ENCODE measurements at regions not wholly inside any gene's neighbourhood (a gene's known extent, or its start where the extent isn't known, plus 50 kb on each side); places are given as distances from the start of the nearest gene placed in this dataset.
A peak's percentile ranks its signal among the peaks of the same experiment; 100 is the strongest.

- Histone ChIP-seq H3K36me3 (replicated peaks) (no peaks in the 10 kb centered on the region), H3K4me3 (no peak overlapping the region), H3K27me3 (ENCODE audit: low read depth) (peaks cover 11% of the 10 kb centered on the region), H3K9me3 (no peaks in the 10 kb centered on the region), H3K4me1 (no peaks in the 10 kb centered on the region)
- in situ Hi-C loops (cut with MboI; ENCODE audit: low sequenced_read_pairs): no loop called here
- DNase-seq (ENCODE audit: low spot score in 2 of 2): no peak
These were observed 208.7 kb downstream of the LMX1A start for GRCh38 chr1:165147799-165148198.

DNA sequence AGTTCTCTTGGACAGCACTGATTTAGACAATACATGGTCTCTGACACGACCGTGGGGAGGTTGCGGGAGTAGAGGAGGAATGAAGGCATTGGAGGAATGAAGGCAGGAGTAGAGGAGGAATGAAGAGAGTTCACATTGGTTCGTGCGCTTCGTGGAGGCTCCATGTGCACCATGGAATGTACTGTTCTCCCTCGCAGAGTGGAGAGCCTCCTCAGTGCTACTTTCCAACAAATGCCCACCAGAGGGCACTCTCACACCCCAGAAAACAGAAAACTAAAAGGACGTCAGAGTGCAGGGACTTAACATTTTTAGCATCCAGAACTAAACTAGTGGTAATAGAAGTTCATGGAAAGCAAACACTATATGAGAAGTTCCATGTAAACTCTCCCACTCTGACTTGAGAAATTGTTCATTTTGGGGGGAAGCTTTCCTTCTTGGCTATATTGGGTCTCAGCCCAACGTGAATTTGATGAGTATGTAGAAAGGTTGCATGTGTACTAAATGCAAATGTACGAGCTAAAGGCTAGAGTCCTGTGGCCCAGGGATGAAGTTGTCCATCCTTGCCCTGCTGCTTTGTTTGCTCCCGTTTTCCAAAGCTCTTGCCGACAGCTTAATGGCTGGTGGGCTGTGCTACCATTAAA is 211.6 kb downstream of the LMX1A start:
- H3K4me3 ChIP-seq: no peak overlapping the region
- H3K4me1 ChIP-seq: no peaks in the 10 kb centered on the region
- in situ Hi-C loops (cut with MboI; ENCODE audit: low sequenced_read_pairs): no loop called here
- peak; percentile 55 to 71 for DNase-seq (ENCODE audit: low spot score in 2 of 2)
- H3K27me3 ChIP-seq (ENCODE audit: low read depth): peaks cover 11% of the 10 kb centered on the region
- H3K9me3 ChIP-seq: no peaks in the 10 kb centered on the region
- no peaks in the 10 kb centered on the region for H3K36me3 ChIP-seq (replicated peaks)

GRCh38 chr1:165143437-165144065 is 213.0 kb downstream of the LMX1A start:
- Histone ChIP-seq H3K27me3 (ENCODE audit: low read depth) (peaks cover 15% of the 10 kb centered on the region), H3K4me1 (no peaks in the 10 kb centered on the region), H3K4me3 (no peak overlapping the region), H3K36me3 (replicated peaks) (no peaks in the 10 kb centered on the region), H3K9me3 (no peaks in the 10 kb centered on the region)
- DNase-seq (ENCODE audit: low spot score in 2 of 2): peak in 1 of 2 experiments; percentile 53
- in situ Hi-C loops (cut with MboI; ENCODE audit: low sequenced_read_pairs): no loop called here

DNA sequence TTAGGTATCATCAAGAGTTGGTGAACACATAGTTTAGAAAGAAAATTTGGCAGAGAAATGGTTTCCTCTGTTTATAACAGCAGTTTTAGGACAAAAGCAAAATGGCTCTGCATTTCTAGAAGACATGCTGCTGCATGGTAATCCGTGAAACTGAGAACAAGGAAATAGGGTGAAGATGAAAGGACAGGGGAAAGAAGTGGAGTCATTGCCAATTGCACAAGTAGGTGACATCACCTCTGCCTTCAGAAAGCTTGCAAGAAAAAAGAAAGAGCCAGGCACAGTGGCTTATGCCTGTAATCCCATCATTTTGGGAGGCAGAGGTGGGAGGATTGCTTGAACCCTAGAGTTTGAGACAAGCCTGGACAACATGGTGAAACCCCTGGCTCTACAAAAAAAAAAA is 217.6 kb downstream of the LMX1A start:
- no peaks in the 10 kb centered on the region for H3K36me3 ChIP-seq (replicated peaks)
- no peak for DNase-seq (ENCODE audit: low spot score in 2 of 2)
- no peaks in the 10 kb centered on the region for H3K4me1 ChIP-seq
- H3K27me3 ChIP-seq (ENCODE audit: low read depth): peaks cover 17% of the 10 kb centered on the region
- H3K4me3 ChIP-seq: no peak overlapping the region
- in situ Hi-C loops (cut with MboI; ENCODE audit: low sequenced_read_pairs): loop anchor here (10.0 kb wide), 2 partner anchors 226 to 456 kb away; no protein-coding TSS in a partner anchor
- no peaks in the 10 kb centered on the region for H3K9me3 ChIP-seq

- peaks cover 22% of the 10 kb centered on the region for H3K27me3 ChIP-seq (ENCODE audit: low read depth)
- in situ Hi-C loops (cut with MboI; ENCODE audit: low sequenced_read_pairs): loop anchor here (10.0 kb wide), 2 partner anchors 227 to 457 kb away; no protein-coding TSS in a partner anchor
- H3K4me3 ChIP-seq: no peak overlapping the region
- H3K36me3 ChIP-seq (replicated peaks): no peaks in the 10 kb centered on the region
- H3K4me1 ChIP-seq: no peaks in the 10 kb centered on the region
- no peaks in the 10 kb centered on the region for H3K9me3 ChIP-seq
- DNase-seq (ENCODE audit: low spot score in 2 of 2): no peak
These were observed 218.8 kb downstream of the LMX1A start for GRCh38 chr1:165137551-165138316.

DNA sequence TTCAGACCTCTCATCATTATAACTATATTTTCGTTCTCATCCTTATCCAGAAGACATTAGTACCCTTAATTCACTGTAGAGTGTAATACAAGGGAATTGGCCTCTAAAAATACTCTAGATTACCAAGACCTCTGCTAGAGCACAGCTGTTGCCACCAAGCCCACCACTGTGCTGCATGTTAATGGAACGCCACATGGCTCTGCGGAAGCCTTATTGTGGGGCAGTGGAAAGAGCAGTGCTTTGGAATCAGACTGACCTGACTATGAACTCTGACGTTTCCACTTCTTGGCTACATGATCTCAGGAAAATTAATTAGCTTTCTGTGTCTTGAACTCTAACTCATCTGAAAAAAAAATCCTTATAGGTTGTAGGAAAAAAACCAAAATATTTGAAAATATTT is 222.1 kb downstream of the LMX1A start:
- no peaks in the 10 kb centered on the region for H3K4me1 ChIP-seq
- H3K27me3 ChIP-seq (ENCODE audit: low read depth): peaks cover 26% of the 10 kb centered on the region
- in situ Hi-C loops (cut with MboI; ENCODE audit: low sequenced_read_pairs): loop anchor here (10.0 kb wide), 2 partner anchors 230 to 460 kb away; no protein-coding TSS in a partner anchor
- H3K4me3 ChIP-seq: no peak overlapping the region
- no peaks in the 10 kb centered on the region for H3K36me3 ChIP-seq (replicated peaks)
- H3K9me3 ChIP-seq: no peaks in the 10 kb centered on the region
- DNase-seq (ENCODE audit: low spot score in 2 of 2): no peak

- H3K4me3 ChIP-seq: no peak overlapping the region
- H3K9me3 ChIP-seq: no peaks in the 10 kb centered on the region
- H3K27me3 ChIP-seq (ENCODE audit: low read depth): peaks cover 38% of the 10 kb centered on the region
- no peaks in the 10 kb centered on the region for H3K36me3 ChIP-seq (replicated peaks)
- no peaks in the 10 kb centered on the region for H3K4me1 ChIP-seq
- DNase-seq (ENCODE audit: low spot score in 2 of 2): peak; percentile 38 to 81
- in situ Hi-C loops (cut with MboI; ENCODE audit: low sequenced_read_pairs): loop anchor here (10.0 kb wide), 2 partner anchors 235 to 465 kb away; no protein-coding TSS in a partner anchor
These were observed 226.8 kb downstream of the LMX1A start for GRCh38 chr1:165129568-165130164.

DNA sequence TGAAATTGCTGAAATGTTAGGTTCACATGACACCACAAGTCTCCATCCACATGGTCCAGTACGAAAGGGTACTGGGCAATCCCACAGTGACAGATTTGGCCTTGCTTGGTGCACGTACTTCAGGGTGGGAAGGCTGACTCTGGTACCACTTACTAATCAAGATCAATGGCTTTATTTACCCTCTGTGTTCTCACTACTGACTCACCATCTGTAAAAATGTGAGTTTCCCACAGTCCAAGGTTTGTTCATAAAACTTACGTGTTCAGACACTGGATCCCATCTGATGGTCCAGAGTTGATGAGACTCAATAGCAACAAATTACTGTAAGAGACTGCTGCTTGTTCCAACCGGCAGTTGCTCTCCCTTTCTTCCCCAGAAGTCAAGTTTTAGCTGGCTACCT is 231.7 kb downstream of the LMX1A start:
- Histone ChIP-seq H3K9me3 (no peaks in the 10 kb centered on the region), H3K36me3 (replicated peaks) (no peaks in the 10 kb centered on the region), H3K4me1 (no peaks in the 10 kb centered on the region), H3K4me3 (no peak overlapping the region), H3K27me3 (ENCODE audit: low read depth) (peaks cover 34% of the 10 kb centered on the region)
- in situ Hi-C loops (cut with MboI; ENCODE audit: low sequenced_read_pairs): loop anchor here (25.0 kb wide), 1 partner anchor 88 kb away; no protein-coding TSS in a partner anchor
- DNase-seq (ENCODE audit: low spot score in 2 of 2): no peak

GRCh38 chr1:165119086-165119485 is 237.4 kb downstream of the LMX1A start:
- H3K4me1 ChIP-seq: no peaks in the 10 kb centered on the region
- in situ Hi-C loops (cut with MboI; ENCODE audit: low sequenced_read_pairs): loop anchor here (10.0 to 25.0 kb wide), 2 partner anchors 93 to 466 kb away; no protein-coding TSS in a partner anchor
- DNase-seq (ENCODE audit: low spot score in 2 of 2): no peak

GRCh38 chr1:165117482-165117881 is 239.0 kb downstream of the LMX1A start:
- peaks cover 16% of the 10 kb centered on the region; the same call in 1 of the 2 replicates for H3K27me3 ChIP-seq (ENCODE audit: low read depth)
- H3K4me1 ChIP-seq: no peaks in the 10 kb centered on the region
- H3K4me3 ChIP-seq: no peak overlapping the region
- in situ Hi-C loops (cut with MboI; ENCODE audit: low sequenced_read_pairs): loop anchor here (10.0 to 25.0 kb wide), 2 partner anchors 95 to 467 kb away; no protein-coding TSS in a partner anchor
- DNase-seq (ENCODE audit: low spot score in 2 of 2): no peak
- H3K36me3 ChIP-seq (replicated peaks): no peaks in the 10 kb centered on the region
- H3K9me3 ChIP-seq: no peaks in the 10 kb centered on the region

More at GRCh38 chr1:165119086-165119485, 237.4 kb downstream of the LMX1A start:
- Histone ChIP-seq H3K36me3 (replicated peaks) (no peaks in the 10 kb centered on the region), H3K9me3 (no peaks in the 10 kb centered on the region), H3K27me3 (ENCODE audit: low read depth) (peaks cover 24% of the 10 kb centered on the region; the same call in 1 of the 2 replicates), H3K4me3 (no peak overlapping the region)

- H3K27me3 ChIP-seq (ENCODE audit: low read depth): peaks cover 16% of the 10 kb centered on the region; the same call in 1 of the 2 replicates
- no peak for DNase-seq (ENCODE audit: low spot score in 2 of 2)
- no peaks in the 10 kb centered on the region for H3K9me3 ChIP-seq
- H3K4me1 ChIP-seq: no peaks in the 10 kb centered on the region
- in situ Hi-C loops (cut with MboI; ENCODE audit: low sequenced_read_pairs): loop anchor here (10.0 to 25.0 kb wide), 2 partner anchors 96 to 468 kb away; no protein-coding TSS in a partner anchor
- H3K36me3 ChIP-seq (replicated peaks): no peaks in the 10 kb centered on the region
- H3K4me3 ChIP-seq: no peak overlapping the region
These were observed 239.8 kb downstream of the LMX1A start for GRCh38 chr1:165116732-165117131.

DNA sequence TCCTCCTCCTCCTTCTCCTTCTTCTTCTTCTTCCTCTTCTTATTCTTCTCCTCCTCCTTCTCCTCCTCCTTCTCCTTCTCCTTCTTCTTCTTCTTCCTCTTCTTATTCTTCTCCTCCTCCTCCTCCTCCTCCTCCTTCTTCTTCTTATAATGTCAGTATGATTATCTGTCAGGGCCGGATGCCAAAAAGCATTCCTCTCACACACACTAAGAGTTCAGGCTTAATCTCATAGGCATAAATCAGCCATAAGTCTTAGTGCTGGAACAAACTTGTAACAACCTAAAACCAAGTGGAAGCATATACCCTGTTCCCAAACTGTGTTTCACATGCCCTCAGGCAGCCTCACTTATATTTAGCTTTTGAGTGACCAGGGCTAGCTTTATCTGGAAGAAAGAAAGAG is 240.3 kb downstream of the LMX1A start:
- H3K36me3 ChIP-seq (replicated peaks): no peaks in the 10 kb centered on the region

GRCh38 chr1:165114889-165115285 is 241.6 kb downstream of the LMX1A start:
- Histone ChIP-seq H3K36me3 (replicated peaks) (no peaks in the 10 kb centered on the region), H3K9me3 (no peaks in the 10 kb centered on the region), H3K27me3 (ENCODE audit: low read depth) (peaks cover 16% of the 10 kb centered on the region), H3K4me3 (no peak overlapping the region), H3K4me1 (no peaks in the 10 kb centered on the region)
- no peak for DNase-seq (ENCODE audit: low spot score in 2 of 2)
- in situ Hi-C loops (cut with MboI; ENCODE audit: low sequenced_read_pairs): loop anchor here (10.0 to 25.0 kb wide), 2 partner anchors 97 to 470 kb away; no protein-coding TSS in a partner anchor

More for the DNA sequence above, 240.3 kb downstream of the LMX1A start:
- no peaks in the 10 kb centered on the region for H3K4me1 ChIP-seq
- H3K9me3 ChIP-seq: no peaks in the 10 kb centered on the region
- peak in 1 of 2 experiments; percentile 16 for DNase-seq (ENCODE audit: low spot score in 2 of 2)
- H3K27me3 ChIP-seq (ENCODE audit: low read depth): peaks cover 16% of the 10 kb centered on the region; the same call in 1 of the 2 replicates
- in situ Hi-C loops (cut with MboI; ENCODE audit: low sequenced_read_pairs): loop anchor here (10.0 to 25.0 kb wide), 2 partner anchors 96 to 469 kb away; no protein-coding TSS in a partner anchor
- no peak overlapping the region for H3K4me3 ChIP-seq

Data from HAP-1 (cell line).